Suprapubic skin (tissue), 4 donors: ENCODE measurements at regions not wholly inside any gene's neighbourhood (a gene's known extent, or its start where the extent isn't known, plus 50 kb on each side); places are given as distances from the start of the nearest gene placed in this dataset.

Source experiments
- POLR2A ChIP-seq, 2 donors: fragments of 450-650 bp; IDR thresholded peaks; one replicate each; pipeline ENCODE4 v1.6.1; 2017; ENCODE audit warnings: antibody characterized with exemption in 2 of 2, mild to moderate bottlenecking in 2 of 2, moderate library complexity in 2 of 2
- POLR2AphosphoS5 ChIP-seq, 3 donors: sonication (generic); formaldehyde crosslinking; IDR thresholded peaks; one replicate each; pipeline ENCODE4 v1.6.1; 2017; ENCODE audit warnings: antibody characterized with exemption in 3 of 3
- TF ChIP-seq, protein P1 (sequence below), 2 donors: fragments of 200-600 bp in 1 of 2; fragments of 450-650 bp in 1 of 2; sonication (generic) in 1 of 2; IDR thresholded peaks; one replicate each; pipeline ENCODE4 v1.5.1; 2016 to 2019; ENCODE audit warnings: antibody characterized with exemption in 2 of 2, mild to moderate bottlenecking in 1 of 2, moderate library complexity in 1 of 2

DNA sequence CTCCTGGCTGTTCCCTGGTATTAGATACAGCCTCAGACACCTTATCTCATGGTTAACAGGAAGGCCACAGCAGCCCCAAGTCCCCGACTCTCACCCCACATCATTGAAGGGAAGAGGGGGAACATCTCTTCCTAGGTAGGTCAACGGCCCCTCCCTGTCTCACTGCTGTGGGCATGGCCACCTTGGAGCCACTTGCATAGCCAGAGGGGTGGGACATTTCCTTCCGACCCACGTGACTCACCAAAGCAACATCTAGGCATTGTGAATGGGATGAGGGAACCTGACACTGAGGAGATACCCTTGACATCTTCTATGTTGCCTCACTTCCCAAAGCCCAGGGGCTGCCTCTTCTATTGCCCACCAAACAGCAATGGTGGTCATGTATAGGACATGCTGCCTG is 68.5 kb upstream of the GPR26 start:
- TF ChIP-seq POLR2AphosphoS5 (IDR thresholded peaks at IDR 0.05) (no peak), POLR2A (IDR thresholded peaks at IDR 0.05) (no peak)
- TF ChIP-seq, protein P1, sequence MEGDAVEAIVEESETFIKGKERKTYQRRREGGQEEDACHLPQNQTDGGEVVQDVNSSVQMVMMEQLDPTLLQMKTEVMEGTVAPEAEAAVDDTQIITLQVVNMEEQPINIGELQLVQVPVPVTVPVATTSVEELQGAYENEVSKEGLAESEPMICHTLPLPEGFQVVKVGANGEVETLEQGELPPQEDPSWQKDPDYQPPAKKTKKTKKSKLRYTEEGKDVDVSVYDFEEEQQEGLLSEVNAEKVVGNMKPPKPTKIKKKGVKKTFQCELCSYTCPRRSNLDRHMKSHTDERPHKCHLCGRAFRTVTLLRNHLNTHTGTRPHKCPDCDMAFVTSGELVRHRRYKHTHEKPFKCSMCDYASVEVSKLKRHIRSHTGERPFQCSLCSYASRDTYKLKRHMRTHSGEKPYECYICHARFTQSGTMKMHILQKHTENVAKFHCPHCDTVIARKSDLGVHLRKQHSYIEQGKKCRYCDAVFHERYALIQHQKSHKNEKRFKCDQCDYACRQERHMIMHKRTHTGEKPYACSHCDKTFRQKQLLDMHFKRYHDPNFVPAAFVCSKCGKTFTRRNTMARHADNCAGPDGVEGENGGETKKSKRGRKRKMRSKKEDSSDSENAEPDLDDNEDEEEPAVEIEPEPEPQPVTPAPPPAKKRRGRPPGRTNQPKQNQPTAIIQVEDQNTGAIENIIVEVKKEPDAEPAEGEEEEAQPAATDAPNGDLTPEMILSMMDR (IDR thresholded peaks at IDR 0.05): no peak
